Fibroblast of lung (primary cell): ENCODE measurements at regions not wholly inside any gene's neighbourhood (a gene's known extent, or its start where the extent isn't known, plus 50 kb on each side); places are given as distances from the start of the nearest gene placed in this dataset.

Experiments
- DNase-seq, 2 donors: peaks; one replicate each; pipeline versions ENCODE4 v3.0.0 to v3.0.0-alpha.2; 2010; ENCODE audit warnings: low read depth in 2 of 2
- H2AFZ ChIP-seq: 2 replicates; pipeline ENCODE4 v1.5.1; 2012; ENCODE audit warnings: low read length, control low read depth, inconsistent platforms
- H3K27ac ChIP-seq: 2 replicates; pipeline ENCODE4 v1.5.1; 2011; ENCODE audit warnings: low read length, control low read depth; ENCODE audit not compliant: insufficient read depth
- H3K27me3 ChIP-seq: 2 replicates; pipeline ENCODE4 v1.5.1; 2011; ENCODE audit warnings: mild to moderate bottlenecking, low read length; ENCODE audit not compliant: control insufficient read depth, insufficient read depth
- H3K36me3 ChIP-seq: 2 replicates; pipeline ENCODE4 v1.5.1; 2011; ENCODE audit warnings: low read length; ENCODE audit not compliant: control insufficient read depth, insufficient read depth
- H3K4me1 ChIP-seq: 2 replicates; pipeline ENCODE4 v1.5.1; 2011; ENCODE audit warnings: low read length; ENCODE audit not compliant: control insufficient read depth, insufficient read depth; ENCODE audit errors: extremely low read depth
- H3K4me2 ChIP-seq: 2 replicates; pipeline ENCODE4 v1.5.1; 2011; ENCODE audit warnings: low read length, control low read depth; ENCODE audit not compliant: insufficient read depth; ENCODE audit errors: extremely low read depth
- H3K4me3 ChIP-seq, 4 experiments: fragments of 200-600 bp in 1 of 4; sonication (generic) in 1 of 4; replicated peaks in 1 of 4; 2 replicates each; pipeline ENCODE4 v1.5.1; 2011 to 2016; ENCODE audit warnings: low read length in 4 of 4, low read depth in 3 of 4, mild to moderate bottlenecking in 3 of 4, control low read depth in 2 of 4, inconsistent platforms in 1 of 4, mixed read lengths in 1 of 4; ENCODE audit not compliant: insufficient read depth in 1 of 4; ENCODE audit errors: control extremely low read depth in 1 of 4
- H3K79me2 ChIP-seq: 2 replicates; pipeline ENCODE4 v1.5.1; 2012; ENCODE audit warnings: mild to moderate bottlenecking, low read length, inconsistent platforms; ENCODE audit not compliant: control insufficient read depth, insufficient read depth
- H3K9ac ChIP-seq: 2 replicates; pipeline ENCODE4 v1.5.1; 2011; ENCODE audit warnings: mild to moderate bottlenecking, low read length, control low read depth; ENCODE audit not compliant: insufficient read depth
- H3K9me3 ChIP-seq: 2 replicates; pipeline ENCODE4 v1.5.1; 2012; ENCODE audit warnings: low read depth, low read length; ENCODE audit not compliant: control insufficient read depth, insufficient read depth
- H4K20me1 ChIP-seq: 2 replicates; pipeline ENCODE4 v1.5.1; 2011; ENCODE audit warnings: low read length; ENCODE audit not compliant: control insufficient read depth, insufficient read depth; ENCODE audit errors: extremely low read depth
- EZH2 ChIP-seq: IDR thresholded peaks from 2 replicates; pipeline ENCODE4 v1.5.1; 2012; ENCODE audit warnings: low read length, control low read depth, mild to moderate bottlenecking; ENCODE audit errors: missing control alignments
- TF ChIP-seq, protein P1 (sequence below), 2 donors: IDR thresholded peaks in 1 of 2; conservative IDR thresholded peaks in 1 of 2; 1 replicate in 1 of 2; 2 replicates in 1 of 2; pipeline ENCODE4 v1.5.1; 2011 to 2012; ENCODE audit warnings: low read length in 2 of 2, control low read depth in 1 of 2, inconsistent platforms in 1 of 2, low read depth in 1 of 2, mild to moderate bottlenecking in 1 of 2

DNA sequence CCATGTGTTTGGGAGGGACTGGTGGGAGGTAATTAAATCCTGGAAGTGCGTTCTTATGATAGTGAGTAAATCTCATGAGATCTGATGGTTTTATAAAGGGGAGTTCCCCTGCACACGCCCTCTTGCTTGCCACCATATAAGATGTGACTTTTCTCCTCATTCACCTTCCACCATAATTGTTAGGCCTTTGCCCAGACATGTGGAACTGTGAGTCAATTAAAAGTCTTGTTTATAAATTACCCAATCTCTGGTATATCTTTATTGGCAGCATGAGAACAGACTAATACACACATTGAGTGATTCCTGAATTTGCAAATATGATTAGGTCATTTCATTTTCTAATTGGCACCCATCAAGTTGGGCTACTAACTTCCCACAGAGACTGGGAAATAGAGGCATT is 977.2 kb downstream of the SLITRK1 start:
- DNase-seq, result no peak
- Histone ChIP-seq H3K4me3 (no peak overlapping the region), H3K36me3 (no peaks in the 10 kb centered on the region), H3K4me1 (no peaks in the 10 kb centered on the region), H3K9ac (no peak overlapping the region), H4K20me1 (no peaks in the 10 kb centered on the region), H3K27me3 (no peaks in the 10 kb centered on the region), H2AFZ (no peak overlapping the region), H3K79me2 (no peaks in the 10 kb centered on the region), H3K9me3 (no peaks in the 10 kb centered on the region), H3K4me2 (no peak overlapping the region), H3K27ac (no peak overlapping the region)
- no peak for TF ChIP-seq EZH2
- TF ChIP-seq, protein P1, sequence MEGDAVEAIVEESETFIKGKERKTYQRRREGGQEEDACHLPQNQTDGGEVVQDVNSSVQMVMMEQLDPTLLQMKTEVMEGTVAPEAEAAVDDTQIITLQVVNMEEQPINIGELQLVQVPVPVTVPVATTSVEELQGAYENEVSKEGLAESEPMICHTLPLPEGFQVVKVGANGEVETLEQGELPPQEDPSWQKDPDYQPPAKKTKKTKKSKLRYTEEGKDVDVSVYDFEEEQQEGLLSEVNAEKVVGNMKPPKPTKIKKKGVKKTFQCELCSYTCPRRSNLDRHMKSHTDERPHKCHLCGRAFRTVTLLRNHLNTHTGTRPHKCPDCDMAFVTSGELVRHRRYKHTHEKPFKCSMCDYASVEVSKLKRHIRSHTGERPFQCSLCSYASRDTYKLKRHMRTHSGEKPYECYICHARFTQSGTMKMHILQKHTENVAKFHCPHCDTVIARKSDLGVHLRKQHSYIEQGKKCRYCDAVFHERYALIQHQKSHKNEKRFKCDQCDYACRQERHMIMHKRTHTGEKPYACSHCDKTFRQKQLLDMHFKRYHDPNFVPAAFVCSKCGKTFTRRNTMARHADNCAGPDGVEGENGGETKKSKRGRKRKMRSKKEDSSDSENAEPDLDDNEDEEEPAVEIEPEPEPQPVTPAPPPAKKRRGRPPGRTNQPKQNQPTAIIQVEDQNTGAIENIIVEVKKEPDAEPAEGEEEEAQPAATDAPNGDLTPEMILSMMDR (conservative IDR thresholded peaks at IDR 0.05 in 1 of 2, IDR thresholded peaks at IDR 0.05 in 1 of 2; ENCODE audit: low read depth in 1 of 2, low read length in 2 of 2), result no peak

DNA sequence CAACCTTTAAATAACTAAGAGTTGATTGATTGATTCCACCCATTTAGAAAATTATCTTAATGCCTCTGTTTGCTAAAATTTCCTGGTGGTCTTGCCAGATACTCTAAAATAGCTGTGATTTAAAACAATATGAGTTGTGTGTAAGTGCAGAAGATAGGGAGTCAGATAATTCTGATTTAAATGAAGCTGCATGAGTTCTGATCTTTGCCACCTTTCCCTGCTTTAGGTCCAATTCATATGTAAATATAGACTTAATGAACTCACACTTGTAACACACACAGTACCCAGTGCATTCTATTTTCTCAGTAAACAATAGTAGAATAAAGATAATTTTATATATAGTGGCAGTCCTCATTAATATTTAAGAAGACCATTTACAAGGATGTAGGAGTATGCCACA is 981.8 kb downstream of the SLITRK1 start:
- no peak overlapping the region for H3K4me3 ChIP-seq
- no peak for TF ChIP-seq EZH2
- TF ChIP-seq, protein P1 (conservative IDR thresholded peaks at IDR 0.05 in 1 of 2, IDR thresholded peaks at IDR 0.05 in 1 of 2; ENCODE audit: low read depth in 1 of 2, low read length in 2 of 2), result no peak
- DNase-seq, result no peak
- H3K27me3 ChIP-seq, result no peaks in the 10 kb centered on the region
- no peak overlapping the region for H3K27ac ChIP-seq
- H3K9me3 ChIP-seq, result no peaks in the 10 kb centered on the region
- H3K9ac ChIP-seq, result no peak overlapping the region
- H3K79me2 ChIP-seq, result no peaks in the 10 kb centered on the region
- no peak overlapping the region for H2AFZ ChIP-seq
- H3K4me1 ChIP-seq, result no peaks in the 10 kb centered on the region
- H3K4me2 ChIP-seq, result no peak overlapping the region
- no peaks in the 10 kb centered on the region for H4K20me1 ChIP-seq
- H3K36me3 ChIP-seq, result no peaks in the 10 kb centered on the region

DNA sequence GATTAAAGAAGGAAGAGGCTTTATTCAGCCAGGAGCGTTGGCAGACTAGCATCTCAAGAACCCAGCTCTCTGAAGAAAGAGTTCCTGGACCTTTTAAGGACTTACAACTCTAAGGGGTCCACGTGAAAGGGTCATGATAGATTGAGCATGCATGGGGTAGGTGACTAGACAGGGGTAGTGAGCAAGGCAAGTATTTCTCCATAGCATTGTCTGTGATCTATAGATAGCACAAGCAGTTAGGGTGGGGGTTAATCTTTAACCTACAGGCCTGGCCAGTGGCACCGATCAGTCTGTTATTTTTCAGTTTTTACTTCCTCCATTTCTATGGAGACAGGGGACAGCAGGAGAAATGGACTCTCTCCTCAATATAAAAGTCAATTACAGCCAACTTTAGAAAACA is 983.7 kb downstream of the SLITRK1 start:
- H3K27me3 ChIP-seq, result no peaks in the 10 kb centered on the region
- no peak overlapping the region for H3K27ac ChIP-seq
- H3K79me2 ChIP-seq, result no peaks in the 10 kb centered on the region
- H3K4me2 ChIP-seq, result no peak overlapping the region
- H3K9me3 ChIP-seq, result no peaks in the 10 kb centered on the region
- DNase-seq, result no peak
- no peaks in the 10 kb centered on the region for H3K36me3 ChIP-seq
- H3K9ac ChIP-seq, result no peak overlapping the region
- no peak overlapping the region for H3K4me3 ChIP-seq
- H3K4me1 ChIP-seq, result no peaks in the 10 kb centered on the region
- TF ChIP-seq, protein P1 (conservative IDR thresholded peaks at IDR 0.05 in 1 of 2, IDR thresholded peaks at IDR 0.05 in 1 of 2; ENCODE audit: low read depth in 1 of 2, low read length in 2 of 2), result no peak
- no peak for TF ChIP-seq EZH2
- H4K20me1 ChIP-seq, result no peaks in the 10 kb centered on the region
- no peak overlapping the region for H2AFZ ChIP-seq
